Hematopoietic multipotent progenitor cell treated with erythropoietin and hydrocortisone succinate and interleukin-3 and kit ligand, for 15 days (in vitro differentiated cells): ENCODE measurements at regions not wholly inside any gene's neighbourhood (a gene's known extent, or its start where the extent isn't known, plus 50 kb on each side); places are given as distances from the start of the nearest gene placed in this dataset.
"Not testable (repeated sequence)": the region's sequence is repeated elsewhere in the genome, so short reads cannot be mapped to it uniquely, and the experiment has no call there.

Source experiments
- DNase-seq: peaks from one replicate; pipeline ENCODE4 v3.0.0-alpha.2; 2015; ENCODE audit warnings: low spot score

DNA sequence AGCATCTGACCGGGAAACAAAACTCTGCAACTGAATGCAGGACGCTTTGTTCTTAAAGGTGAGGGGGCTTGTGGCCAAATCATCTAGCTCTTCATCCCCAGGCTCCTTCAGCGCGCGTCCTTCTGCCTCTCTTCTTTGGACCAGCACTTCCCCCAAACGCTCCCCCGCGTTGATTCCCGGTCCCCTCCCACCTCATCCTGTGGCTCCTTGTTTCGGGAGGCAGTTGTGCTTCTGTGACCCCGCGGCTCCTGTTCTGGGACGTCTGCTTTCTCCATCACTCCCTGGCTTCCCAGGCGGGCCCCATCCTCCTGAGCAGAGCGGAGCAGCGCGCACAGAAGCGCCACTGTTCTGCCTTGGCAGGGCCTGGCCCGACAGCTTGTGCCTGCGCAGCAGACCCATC lies 109.7 kb upstream of the ZNG1E start:
- not testable (repeated sequence) for DNase-seq

DNA sequence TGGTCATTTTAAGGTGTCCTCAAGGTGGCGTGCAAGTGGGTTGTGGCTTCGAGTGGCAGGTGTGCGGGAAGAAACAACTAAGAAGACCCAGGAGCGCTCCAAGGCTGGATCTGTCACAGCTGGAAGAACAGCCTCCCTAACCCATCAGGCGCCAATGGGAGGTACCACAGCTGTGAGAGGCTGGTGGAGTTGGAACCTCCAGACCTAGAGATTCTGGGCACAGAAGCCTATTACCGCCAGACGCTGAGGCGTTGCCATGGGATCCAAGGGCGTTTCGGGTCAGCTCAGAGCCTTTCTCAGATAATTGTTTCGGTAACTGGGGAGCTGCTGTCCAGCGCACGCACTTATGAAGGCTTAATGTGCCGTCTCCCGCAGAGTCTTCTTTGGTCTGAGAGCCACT lies 156.7 kb upstream of the ZNG1E start:
- DNase-seq: not testable (repeated sequence)

DNA sequence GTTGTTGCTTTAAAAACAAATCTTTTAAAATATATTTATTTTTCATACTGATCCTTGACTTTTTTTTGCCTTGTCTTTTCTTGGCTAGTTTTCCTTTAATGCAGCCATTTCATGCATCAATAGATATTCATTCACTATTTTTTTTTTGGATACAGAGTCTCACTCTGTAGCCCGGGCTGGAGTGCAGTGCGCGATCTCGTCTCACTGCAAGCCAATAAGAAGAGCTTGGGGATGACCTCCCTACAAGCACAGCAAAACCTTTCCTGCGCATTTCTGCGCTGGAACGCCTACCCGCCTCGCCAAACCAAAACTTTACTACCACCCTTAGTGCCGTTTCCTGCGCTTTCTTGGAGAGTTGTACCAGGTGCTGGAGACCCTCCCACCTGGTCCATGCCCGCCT lies 161.3 kb upstream of the ZNG1E start:
- DNase-seq: not testable (repeated sequence)

DNA sequence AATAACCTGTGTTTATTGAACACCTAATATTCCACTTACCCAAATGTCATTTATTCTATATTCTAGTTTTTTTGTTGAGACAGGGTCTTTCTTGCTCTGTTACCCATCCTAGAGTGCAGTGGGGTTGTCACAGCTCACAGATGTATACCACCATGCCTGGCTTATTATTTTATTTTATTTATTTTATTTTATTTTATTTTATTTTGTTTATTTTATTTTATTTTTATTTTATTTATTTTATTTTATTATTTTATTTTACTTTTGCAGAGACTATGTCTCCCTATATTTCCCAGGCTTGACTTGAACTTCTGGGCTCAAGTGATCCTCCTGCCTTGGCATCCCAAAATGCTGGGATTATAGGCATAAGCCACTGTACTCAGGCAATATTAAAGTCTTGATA lies 167.8 kb upstream of the ZNG1E start:
- not testable (repeated sequence) for DNase-seq

DNA sequence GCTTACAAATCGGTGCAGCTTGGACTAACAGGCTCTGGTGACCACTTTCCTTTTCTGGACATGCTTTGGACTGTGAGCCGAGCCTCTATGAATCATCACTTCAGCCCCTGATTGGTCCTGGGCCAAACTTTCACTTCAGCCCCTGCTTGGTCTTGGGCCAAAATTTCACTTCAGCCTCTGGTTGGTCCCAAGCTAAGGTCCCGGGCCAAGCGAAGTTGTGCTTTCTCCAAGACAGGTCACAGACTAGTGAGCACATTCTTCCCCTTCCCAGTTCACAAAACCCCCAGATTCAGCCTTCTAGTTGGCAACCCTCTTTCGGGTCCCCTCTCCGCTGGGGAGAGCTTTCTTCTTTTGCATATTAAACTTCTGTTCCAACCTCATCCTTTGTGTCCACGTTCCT lies 171.0 kb upstream of the ZNG1E start:
- not testable (repeated sequence) for DNase-seq

DNA sequence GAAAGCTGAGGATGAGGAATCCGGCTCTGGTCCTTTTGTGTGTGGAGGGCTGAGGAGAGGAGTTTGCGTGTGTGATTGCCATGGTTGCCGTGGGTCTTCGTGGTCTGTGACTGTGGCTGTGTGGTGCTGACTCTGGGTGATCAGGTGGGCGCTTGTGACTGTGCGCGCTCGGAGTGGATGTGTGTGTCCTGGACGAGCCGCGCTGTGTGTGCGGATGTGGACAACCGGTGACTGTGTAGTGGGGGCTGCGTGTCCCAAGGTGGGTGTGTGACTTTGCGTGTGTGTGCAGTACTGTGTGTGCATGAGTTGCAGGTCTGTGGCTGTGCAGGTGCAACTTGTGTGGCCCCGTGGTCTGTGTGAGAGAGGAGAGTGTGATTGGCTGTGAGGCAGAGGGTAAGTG lies 172.0 kb upstream of the ZNG1E start:
- not testable (repeated sequence) for DNase-seq

DNA sequence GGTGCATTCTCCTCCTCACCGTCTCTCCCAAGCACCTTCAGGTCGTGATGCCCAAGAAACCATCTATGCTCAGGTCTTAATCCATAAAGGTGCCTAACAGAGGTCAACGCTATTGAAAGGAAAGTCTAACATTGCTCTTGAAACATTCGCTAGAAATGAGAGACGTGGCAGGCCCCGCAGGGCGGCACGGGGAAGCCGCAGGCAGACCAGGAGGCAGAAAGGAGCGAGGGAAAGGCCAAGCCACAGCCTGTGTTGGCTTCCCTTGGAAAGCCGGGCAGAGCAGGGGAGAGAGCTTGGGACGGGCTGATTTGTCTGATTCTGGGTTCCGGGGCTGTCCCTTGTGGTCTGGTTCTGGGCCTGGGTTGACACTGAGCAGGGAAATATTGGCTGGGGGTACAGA lies 192.8 kb upstream of the ZNG1E start:
- DNase-seq: not testable (repeated sequence)

DNA sequence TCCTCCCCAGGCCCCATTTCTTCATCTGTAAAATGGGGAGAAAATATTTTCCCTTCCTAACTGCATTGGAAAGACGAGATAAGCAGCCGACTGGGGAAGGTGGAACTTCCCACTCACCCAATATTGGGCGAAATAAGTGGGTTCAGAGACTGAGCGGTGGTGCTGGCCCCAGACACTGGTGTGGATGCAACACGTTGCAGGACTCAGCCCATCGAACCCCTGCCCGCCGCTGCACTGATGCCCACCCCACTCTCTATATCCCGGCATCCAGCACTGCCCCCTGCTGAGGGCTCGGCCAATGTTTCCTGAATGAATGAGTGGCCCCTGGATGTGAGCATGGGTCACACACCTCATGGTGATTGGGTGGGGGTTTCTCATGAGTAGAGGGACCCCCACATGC lies 194.4 kb upstream of the ZNG1E start:
- not testable (repeated sequence) for DNase-seq

DNA sequence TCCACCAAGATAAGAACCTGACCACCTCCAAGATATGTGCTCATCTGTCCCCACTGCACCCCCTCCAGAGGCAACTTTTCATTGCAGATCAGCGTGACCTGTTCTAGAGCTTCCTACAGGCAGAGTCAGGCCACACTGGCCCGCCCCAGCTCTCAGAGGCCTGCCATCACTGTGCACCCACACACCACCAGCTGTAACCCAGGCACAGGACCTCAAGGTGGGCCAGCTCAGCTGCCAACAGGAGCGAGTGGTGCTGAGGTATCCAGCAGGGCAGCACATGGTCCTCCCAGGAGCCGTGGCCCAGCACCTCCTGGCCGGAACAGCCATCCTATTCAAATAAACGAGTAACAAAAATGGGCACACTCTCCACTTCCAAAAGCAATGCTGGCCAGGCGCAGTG lies 189.9 kb upstream of the FOXD4L5 start:
- DNase-seq: not testable (repeated sequence)

DNA sequence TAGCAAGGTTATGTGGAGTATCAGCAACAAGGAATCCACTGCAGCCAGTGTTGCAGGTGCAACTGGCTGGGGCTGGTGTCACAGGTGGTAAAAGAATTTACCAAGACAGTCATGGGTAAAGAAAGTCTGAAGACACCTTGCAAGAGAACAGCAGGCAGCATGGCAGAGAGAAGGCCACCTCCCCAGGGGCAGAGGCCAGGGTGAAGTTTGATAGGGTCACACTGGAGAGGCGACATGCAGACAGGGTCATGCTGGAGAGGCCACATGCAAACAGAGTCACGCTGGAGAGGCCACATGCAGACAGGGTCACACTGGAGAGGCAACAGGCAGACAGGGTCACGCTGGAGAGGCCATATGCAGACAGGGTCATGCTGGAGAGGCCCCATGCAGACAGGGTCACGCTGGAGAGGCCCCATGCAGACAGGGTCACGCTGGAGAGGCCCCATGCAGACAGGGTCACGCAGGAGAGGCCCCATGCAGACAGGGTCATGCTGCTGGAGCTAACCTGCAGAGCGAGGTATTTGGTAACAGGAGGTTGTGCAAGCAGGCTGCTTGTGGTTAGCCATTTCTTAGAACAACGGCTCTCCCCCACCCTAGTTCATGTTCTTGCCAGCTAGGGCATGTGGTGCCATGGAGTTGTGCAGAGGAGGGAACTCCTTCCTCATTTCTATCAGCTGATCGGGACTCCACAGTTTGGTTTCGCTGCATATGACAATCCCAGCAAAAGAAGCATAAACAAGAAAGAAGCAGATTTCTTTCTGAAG lies 188.2 kb upstream of the FOXD4L5 start:
- not testable (repeated sequence) for DNase-seq

DNA sequence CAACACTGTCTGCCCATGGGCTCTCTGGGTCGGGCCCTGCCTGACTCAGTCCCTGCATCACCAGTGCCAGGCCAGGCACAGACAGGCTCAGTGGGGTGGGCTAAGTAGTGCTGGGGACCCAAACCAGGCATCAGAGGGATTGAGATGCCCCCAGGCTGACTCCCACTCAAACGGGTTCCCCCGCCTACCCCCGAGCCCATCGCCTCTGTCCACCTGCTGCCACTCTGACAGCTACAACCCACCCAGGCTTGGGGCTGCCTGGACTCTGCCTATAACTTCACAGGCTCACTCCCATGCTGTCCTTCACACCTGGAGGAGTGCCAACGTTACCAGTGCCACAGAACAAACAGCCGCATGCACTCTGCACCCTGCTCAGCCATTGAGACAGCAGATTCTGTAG lies 186.1 kb upstream of the FOXD4L5 start:
- not testable (repeated sequence) for DNase-seq

DNA sequence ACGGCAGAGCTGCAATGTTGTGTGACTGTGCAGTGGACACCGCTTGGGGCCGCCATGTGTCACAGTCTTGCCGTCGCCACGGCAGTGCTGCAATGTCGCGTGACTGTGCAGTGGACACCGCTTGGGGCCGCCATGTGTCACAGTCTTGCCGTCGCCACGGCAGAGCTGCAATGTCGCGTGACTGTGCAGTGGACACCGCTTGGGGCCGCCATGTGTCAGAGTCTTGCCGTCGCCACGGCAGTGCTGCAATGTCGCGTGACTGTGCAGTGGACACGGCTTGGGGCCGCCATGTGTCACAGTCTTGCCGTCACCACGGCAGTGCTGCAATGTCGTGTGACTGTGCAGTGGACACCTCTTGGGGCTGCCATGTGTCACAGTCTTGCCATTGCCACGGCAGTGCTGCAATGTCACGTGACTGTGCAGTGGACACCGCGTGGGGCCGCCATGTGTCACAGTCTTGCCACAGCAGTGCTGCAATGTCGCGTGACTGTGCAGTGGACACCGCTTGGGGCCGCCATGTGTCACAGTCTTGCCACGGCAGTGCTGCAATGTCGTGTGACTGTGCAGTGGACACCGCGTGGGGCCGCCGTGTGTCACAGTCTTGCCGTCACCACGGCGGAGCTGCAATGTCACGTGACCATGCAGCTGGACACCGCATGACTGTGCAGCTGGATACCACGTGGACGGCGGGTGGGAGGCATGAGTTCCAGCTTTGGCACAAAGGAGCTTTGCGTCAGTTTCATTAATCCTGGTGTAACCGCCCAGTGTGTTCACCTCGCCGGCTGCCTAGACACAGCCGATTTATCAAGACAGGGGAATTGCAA lies 182.1 kb upstream of the FOXD4L5 start:
- DNase-seq: not testable (repeated sequence)

DNA sequence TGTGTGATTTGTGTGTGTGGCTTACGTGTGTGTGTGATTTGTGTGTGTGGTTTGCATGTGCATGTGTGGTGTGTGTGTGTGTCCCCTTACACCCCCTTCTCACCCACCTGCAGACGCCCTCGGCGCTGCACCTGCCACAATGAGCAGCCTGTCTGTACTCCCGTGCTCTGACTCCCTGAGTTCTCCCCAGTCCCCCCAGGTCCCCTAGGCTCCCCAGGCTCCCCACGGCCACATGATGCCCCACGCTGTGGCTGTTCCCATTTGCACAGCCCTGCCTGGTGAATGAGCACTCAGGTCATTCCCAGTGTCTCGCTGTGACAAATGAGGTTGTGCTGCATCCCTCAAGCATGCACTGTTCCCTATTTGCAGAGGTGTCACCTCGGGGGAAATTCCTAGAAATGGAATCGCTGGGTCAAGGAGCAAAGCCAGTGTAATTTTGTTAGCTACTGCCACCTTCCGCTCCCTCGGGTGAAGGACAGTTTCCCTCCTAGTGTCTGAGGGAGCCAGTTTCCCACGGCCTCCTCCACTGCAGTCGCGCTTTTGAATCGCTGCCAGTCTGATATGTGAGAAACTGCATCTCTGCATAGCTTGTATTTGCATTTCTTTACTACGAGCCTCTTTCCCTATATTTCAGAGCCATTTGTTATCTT lies 180.4 kb upstream of the FOXD4L5 start:
- not testable (repeated sequence) for DNase-seq

DNA sequence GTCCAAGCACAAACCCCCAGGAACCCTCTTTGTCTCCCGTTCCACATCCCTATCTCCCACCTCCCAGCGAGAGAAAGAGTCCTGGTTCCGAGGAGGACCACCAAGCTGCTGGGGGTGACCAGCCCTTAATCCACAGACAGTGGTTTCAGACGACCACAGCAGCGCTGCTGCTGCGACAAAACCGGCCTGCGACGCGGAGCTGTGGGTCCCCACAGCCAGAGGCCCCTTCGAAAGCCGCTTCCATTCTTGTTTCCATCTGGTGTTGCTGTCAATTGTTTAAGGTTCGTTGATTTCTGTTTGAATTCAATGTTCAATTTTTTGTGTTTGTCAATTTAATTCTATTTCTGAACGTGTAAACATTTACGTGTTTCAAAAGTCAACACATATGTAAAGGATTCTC lies 177.5 kb upstream of the FOXD4L5 start:
- DNase-seq: not testable (repeated sequence)

DNA sequence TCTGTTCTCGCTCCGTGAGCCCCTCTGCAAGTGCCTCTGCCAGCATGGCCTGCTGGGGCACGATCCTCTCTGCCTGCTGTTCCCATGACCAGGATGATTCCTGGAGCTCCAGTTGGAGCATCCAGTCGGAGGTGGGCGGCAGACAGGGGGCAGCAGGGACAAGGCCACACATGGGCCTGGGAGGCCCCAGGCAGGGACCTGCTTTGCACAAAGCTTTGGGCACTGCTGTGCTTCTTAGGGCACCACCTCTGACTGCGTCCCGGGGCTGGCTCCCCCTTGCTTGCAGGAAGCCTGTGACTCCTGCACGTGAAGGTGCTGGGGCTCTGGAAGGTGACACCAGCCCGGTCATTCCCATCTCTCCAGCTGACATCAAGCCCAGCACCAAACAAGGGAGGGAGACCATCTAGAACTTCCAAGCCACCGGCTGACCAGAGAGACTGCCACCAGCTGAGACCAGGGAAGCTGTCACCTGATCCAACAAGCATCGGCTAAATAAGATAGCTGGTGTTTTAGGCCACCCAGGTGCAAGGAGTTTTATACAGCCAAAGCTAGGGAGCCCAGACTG lies 174.8 kb upstream of the FOXD4L5 start:
- DNase-seq: no peak

DNA sequence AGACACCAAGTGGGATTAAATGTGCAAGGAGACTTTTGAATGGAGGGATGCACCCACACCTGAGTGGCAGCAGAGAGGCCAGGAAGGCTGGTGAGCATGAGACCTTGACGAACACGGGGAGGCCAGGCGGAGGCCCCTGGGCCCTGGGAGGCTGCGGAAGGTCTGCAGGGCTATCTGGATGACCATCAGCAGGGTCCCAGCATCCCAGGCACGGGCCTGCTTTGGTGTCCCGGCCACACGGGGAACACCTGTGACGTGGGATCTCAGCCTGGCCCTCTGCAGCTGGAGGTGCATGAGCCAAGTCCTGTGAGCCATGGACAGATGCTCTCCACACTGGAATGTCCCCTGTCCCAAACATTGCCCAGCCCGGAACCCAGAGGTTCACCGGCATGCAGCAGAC lies 174.0 kb upstream of the FOXD4L5 start:
- DNase-seq: no peak

DNA sequence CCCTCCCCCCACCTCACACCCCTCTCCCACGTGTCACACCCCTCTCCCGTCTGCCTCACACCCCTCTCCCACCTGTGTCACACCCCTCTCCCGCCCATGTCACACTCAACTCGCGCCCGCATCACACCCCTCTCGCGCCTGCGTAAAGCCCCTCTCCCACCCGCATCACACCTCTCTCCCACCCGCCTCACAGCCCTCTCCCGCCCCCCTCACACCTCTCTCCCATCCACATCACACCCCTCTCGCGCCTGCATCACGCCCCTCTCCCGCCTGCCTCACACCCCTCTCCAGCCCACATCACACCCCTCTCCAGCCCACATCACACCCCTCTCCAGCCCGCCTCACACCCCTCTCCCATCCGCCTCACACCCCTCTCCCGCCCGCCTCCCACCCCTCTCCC lies 173.5 kb upstream of the FOXD4L5 start:
- no peak for DNase-seq

DNA sequence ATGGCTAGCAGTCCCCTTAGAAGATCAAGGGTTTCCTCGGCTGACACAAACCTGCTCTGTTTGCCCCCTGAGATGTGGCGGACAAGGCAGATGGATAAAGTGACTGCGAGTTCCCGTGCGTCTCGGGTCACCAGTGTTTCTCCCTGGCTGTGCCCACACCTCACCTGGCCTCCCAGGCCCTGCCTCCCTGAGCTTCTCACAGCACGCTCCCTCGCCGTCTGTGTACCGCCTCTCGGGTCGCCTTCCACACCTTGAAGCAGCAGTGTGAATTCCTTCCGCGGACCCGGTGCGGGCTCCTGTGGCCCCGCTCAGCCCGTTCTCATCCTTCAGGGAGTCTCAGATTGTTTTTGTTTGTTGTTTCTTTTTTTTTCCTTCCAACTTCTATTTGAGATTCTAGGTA lies 172.0 kb upstream of the FOXD4L5 start:
- not testable (repeated sequence) for DNase-seq

DNA sequence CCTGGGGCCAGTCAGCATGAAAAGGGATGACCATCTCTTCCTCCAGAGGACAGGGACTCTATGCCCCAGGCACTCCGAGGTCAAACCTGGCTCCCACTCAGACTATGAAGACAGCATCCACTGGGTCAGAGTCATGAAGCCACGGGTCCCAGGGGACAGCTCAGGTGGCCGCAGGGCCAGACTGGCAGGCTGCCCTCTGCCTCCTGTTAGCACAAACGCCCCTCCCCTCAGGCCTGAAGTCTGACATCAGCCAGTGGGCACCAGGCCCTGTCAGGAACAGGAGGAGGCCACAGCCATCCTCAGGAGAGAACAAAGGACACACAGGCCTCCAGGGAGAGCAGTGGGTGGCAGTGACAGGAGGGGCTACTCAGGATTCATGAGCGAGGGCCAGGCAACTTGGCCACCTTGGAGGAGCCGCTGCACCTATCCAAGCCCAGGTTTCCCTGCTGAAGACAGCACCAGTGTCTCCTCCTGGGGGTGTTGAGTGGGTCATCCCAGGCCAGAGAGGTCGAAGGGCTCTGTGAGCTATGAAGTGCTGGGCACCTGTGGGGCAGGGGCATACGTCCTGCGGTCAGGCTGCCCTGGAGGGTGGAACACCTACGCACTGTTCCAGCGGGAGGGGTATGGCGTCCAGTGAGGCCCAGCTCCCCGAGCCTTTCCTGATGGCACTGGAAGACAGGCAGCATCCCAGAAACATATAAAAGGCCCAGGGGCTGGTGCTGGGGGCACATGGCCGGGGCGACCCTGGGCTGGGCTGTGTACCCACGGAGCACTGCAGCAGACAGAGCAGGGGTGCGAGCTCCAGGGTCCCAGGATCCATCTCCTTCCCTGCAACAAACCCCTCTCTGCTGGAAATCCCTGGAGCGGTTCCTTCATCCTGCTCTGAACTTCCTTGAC lies 171.0 kb upstream of the FOXD4L5 start:
- not testable (repeated sequence) for DNase-seq

DNA sequence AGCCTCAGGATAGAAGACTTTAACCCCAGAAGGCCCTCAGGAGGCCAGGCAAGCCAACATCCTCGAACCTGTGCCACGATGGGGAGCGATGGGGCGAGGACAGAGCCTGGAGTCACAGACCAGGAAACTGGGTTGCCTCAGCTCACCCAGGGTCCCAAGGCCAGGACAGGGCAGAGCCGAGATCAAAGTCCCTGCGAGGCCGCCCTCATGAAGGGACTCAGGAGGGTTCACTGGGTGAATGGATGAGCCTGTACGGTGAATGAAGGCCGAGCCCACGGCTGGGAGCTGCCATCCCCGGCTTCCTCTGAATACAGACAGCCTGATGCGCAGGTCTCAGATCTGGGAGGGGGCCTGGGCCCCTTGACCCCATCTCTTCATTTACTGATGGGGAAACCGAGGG lies 170.1 kb upstream of the FOXD4L5 start:
- DNase-seq: not testable (repeated sequence)

DNA sequence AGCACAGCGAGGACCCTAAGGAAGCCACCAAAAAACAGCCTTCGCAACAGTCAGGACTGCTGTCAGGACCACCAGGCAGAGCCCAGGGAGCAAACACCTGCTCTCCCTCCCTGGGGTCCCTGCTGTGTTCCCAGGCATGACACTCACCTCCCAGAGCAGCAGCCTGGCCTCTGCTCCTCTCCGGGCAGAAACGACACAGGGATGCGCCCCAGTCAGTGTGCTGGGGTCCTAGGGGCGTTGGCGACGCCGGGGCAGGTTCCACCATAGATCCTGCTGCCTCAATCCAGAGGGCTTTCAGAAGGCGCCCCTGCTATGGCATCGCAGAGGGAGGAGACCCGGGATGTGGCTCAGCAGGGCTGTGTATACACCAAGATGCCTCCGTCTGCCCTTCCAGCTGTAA lies 169.7 kb upstream of the FOXD4L5 start:
- DNase-seq: not testable (repeated sequence)
